HCT116 (cell line): ENCODE measurements at regions not wholly inside any gene's neighbourhood (a gene's known extent, or its start where the extent isn't known, plus 50 kb on each side); places are given as distances from the start of the nearest gene placed in this dataset.

Experiments used
- ATAC-seq: fragments of 200-7000 bp; cut with Tn5 transposase; 2 replicates; pipeline ENCODE4 v1.9.1; 2020; ENCODE audit warnings: mild to moderate bottlenecking, moderate library complexity
- BruUV-seq: library from RNA; stranded (reverse); fragments of 400-500 nt; replicated peaks from 2 replicates; lab custom pipeline; 2021; lab: Mats Ljungman, UMichigan
- CTCF ChIA-PET: fragments of 300-600 bp; sonication (Branson Sonifier 250); formaldehyde crosslinking; loops from one replicate; lab custom pipeline; 2021; ENCODE audit warnings: antibody characterized with exemption; lab: Charles Lee
- POLR2A ChIA-PET: fragments of 300-600, 350-600 bp; sonication (Branson Sonifier 250); formaldehyde crosslinking; loops from one replicate; lab custom pipeline; 2021; ENCODE audit warnings: antibody characterized with exemption; lab: Charles Lee
- RAD21 ChIA-PET, 2 experiments: fragments of 300-600 bp; sonication (Branson Sonifier 250); formaldehyde crosslinking; loops; one replicate each; lab custom pipeline; 2023; ENCODE audit warnings: low total read pairs in 2 of 2; ENCODE audit not compliant: uncharacterized antibody in 2 of 2, unreplicated experiment in 2 of 2, low non-redundant PET in 1 of 2; lab: Charles Lee
- DNase-seq: peaks from one replicate; pipeline ENCODE4 v3.0.0-alpha.2; 2010; ENCODE audit warnings: low read depth, low spot score
- H2AFZ ChIP-seq: fragments of 200-600 bp; shearing (Covaris generic), sonication (generic); 2 replicates; pipeline ENCODE4 v1.6.1; 2017; ENCODE audit warnings: low read depth, mixed run types, mixed read lengths, antibody characterized with exemption, low read length; ENCODE audit not compliant: poor library complexity, severe bottlenecking
- H3K27ac ChIP-seq: 2 replicates; pipeline ENCODE4 v1.5.1; 2012; ENCODE audit warnings: low read depth, low read length
- H3K27me3 ChIP-seq: fragments of 200-600 bp; sonication (generic); 2 replicates; pipeline ENCODE4 v1.6.1; 2016; ENCODE audit warnings: mixed run types, low read length, mixed read lengths; ENCODE audit not compliant: insufficient read depth
- H3K36me3 ChIP-seq, 2 experiments: fragments of 200-500 bp in 1 of 2; fragments of 200-600 bp in 1 of 2; sonication (Bioruptor generic) in 1 of 2; sonication (generic) in 1 of 2; 2 replicates each; pipeline versions ENCODE4 v1.5.1 to v1.6.1; 2014 to 2016; ENCODE audit warnings: low read length in 2 of 2, inconsistent platforms in 1 of 2, mixed read lengths in 1 of 2, mixed run types in 1 of 2; ENCODE audit not compliant: insufficient read depth in 2 of 2, control insufficient read depth in 1 of 2
- H3K4me1 ChIP-seq, 2 experiments: fragments of 200-600 bp in 1 of 2; sonication (generic) in 1 of 2; 2 replicates each; pipeline versions ENCODE4 v1.5.1 to v1.6.1; 2012 to 2017; ENCODE audit warnings: low read length in 2 of 2, inconsistent platforms in 1 of 2, mild to moderate bottlenecking in 1 of 2, mixed read lengths in 1 of 2, mixed run types in 1 of 2, moderate library complexity in 1 of 2; ENCODE audit not compliant: insufficient read depth in 2 of 2, control insufficient read depth in 1 of 2
- H3K4me2 ChIP-seq: fragments of 200-600 bp; sonication (generic); 2 replicates; pipeline ENCODE4 v1.6.1; 2017; ENCODE audit warnings: mixed run types, low read length, mixed read lengths
- H3K4me3 ChIP-seq, 2 experiments: fragments of 200-600 bp in 1 of 2; sonication (generic) in 1 of 2; replicated peaks in 1 of 2; 2 replicates each; pipeline ENCODE4 v1.5.1; 2011 to 2016; ENCODE audit warnings: low read length in 2 of 2, control low read depth in 1 of 2, low read depth in 1 of 2, mild to moderate bottlenecking in 1 of 2, mixed read lengths in 1 of 2, mixed run types in 1 of 2
- H3K79me2 ChIP-seq: fragments of 200-600 bp; sonication (generic); 2 replicates; pipeline ENCODE4 v1.6.1; 2017; ENCODE audit warnings: mild to moderate bottlenecking, mixed run types, low read length, moderate library complexity, mixed read lengths; ENCODE audit not compliant: insufficient read depth
- H3K9ac ChIP-seq: fragments of 200-600 bp; sonication (generic); 2 replicates; pipeline ENCODE4 v1.6.1; 2016; ENCODE audit warnings: low read length, mixed read lengths
- H3K9me2 ChIP-seq: fragments of 200-600 bp; sonication (generic), shearing (Covaris generic); 2 replicates; pipeline ENCODE4 v1.6.1; 2017; ENCODE audit warnings: mixed run types, mild to moderate bottlenecking, moderate library complexity; ENCODE audit not compliant: insufficient read depth
- H3K9me3 ChIP-seq, 2 experiments: fragments of 200-500 bp in 1 of 2; fragments of 200-600 bp in 1 of 2; sonication (Bioruptor generic) in 1 of 2; sonication (generic) in 1 of 2; 2 replicates each; pipeline ENCODE4 v1.6.1; 2014 to 2017; ENCODE audit warnings: low read length in 2 of 2, mixed read lengths in 2 of 2, inconsistent platforms in 1 of 2, low read depth in 1 of 2, mild to moderate bottlenecking in 1 of 2, mixed run types in 1 of 2, moderate library complexity in 1 of 2; ENCODE audit not compliant: control insufficient read depth in 1 of 2, insufficient read depth in 1 of 2
- H4K20me1 ChIP-seq: fragments of 200-600 bp; sonication (generic), shearing (Covaris generic); 2 replicates; pipeline ENCODE4 v1.6.1; 2017; ENCODE audit warnings: mixed run types, mild to moderate bottlenecking, moderate library complexity; ENCODE audit not compliant: insufficient read depth
- CBX3 ChIP-seq: IDR thresholded peaks from 2 replicates; pipeline ENCODE4 v1.6.1; 2012; ENCODE audit warnings: low read depth
- EGR1 ChIP-seq: IDR thresholded peaks from 2 replicates; pipeline ENCODE4 v1.6.1; 2012; ENCODE audit warnings: low read depth
- ELF1 ChIP-seq: IDR thresholded peaks from 2 replicates; pipeline ENCODE4 v1.6.1; 2012; ENCODE audit warnings: low read depth, borderline replicate concordance
- EZH2 ChIP-seq: fragments of 200-600 bp; sonication (generic); IDR thresholded peaks from 2 replicates; pipeline ENCODE4 v1.6.1; 2017; ENCODE audit warnings: antibody characterized with exemption, mixed run types
- EZH2phosphoT487 ChIP-seq: fragments of 200-600 bp; IDR thresholded peaks from 2 replicates; pipeline ENCODE4 v1.6.1; 2018; ENCODE audit warnings: antibody characterized with exemption, borderline replicate concordance
- JUND ChIP-seq: IDR thresholded peaks from 2 replicates; pipeline ENCODE4 v1.6.1; 2012
- POLR2AphosphoS5 ChIP-seq: IDR thresholded peaks from 2 replicates; pipeline ENCODE4 v1.6.1; 2011; ENCODE audit warnings: mild to moderate bottlenecking, low read depth, low read length, moderate library complexity
- SIN3A ChIP-seq: IDR thresholded peaks from 2 replicates; pipeline ENCODE4 v1.6.1; 2012; ENCODE audit warnings: low read depth
- SP1 ChIP-seq: IDR thresholded peaks from 2 replicates; pipeline ENCODE4 v1.6.1; 2012; ENCODE audit warnings: low read depth
- SRF ChIP-seq: IDR thresholded peaks from 2 replicates; pipeline ENCODE4 v1.6.1; 2012; ENCODE audit warnings: low read depth
- TCF7L2 ChIP-seq: IDR thresholded peaks from 2 replicates; pipeline ENCODE4 v1.7.0; 2011; ENCODE audit warnings: borderline replicate concordance, inconsistent platforms; ENCODE audit not compliant: insufficient read depth, insufficient read length; ENCODE audit errors: extremely low read depth
- ZNF274 ChIP-seq: fragments of 200-500 bp; sonication (Bioruptor generic); IDR thresholded peaks from 2 replicates; pipeline ENCODE4 v1.6.1; 2014; ENCODE audit warnings: mild to moderate bottlenecking, low read depth, low read length, inconsistent platforms
- intact Hi-C: fragments of 100-400 bp; cut with micrococcal nuclease; formaldehyde crosslinking; loops from 2 replicates; pipeline ENCODE4 v1.10.0; 2022
- TF ChIP-seq, protein P1 (sequence below): IDR thresholded peaks from 2 replicates; pipeline ENCODE4 v1.6.1; 2012
- TF ChIP-seq, protein P2 (sequence below): IDR thresholded peaks from 2 replicates; pipeline ENCODE4 v1.6.1; 2012; ENCODE audit warnings: low read depth
- TF ChIP-seq, protein P3 (sequence below): IDR thresholded peaks from 2 replicates; pipeline ENCODE4 v1.6.1; 2012
- TF ChIP-seq, protein P4 (sequence below), 3 experiments: fragments of 200-600 bp in 1 of 3; sonication (generic) in 1 of 3; IDR thresholded peaks in 2 of 3; conservative IDR thresholded peaks in 1 of 3; 2 replicates each; pipeline ENCODE4 v1.5.1; 2012 to 2017; ENCODE audit warnings: low read depth in 2 of 3, low read length in 2 of 3, antibody characterized with exemption in 1 of 3, borderline replicate concordance in 1 of 3, control low read depth in 1 of 3, mild to moderate bottlenecking in 1 of 3, mixed read lengths in 1 of 3, mixed run types in 1 of 3, moderate library complexity in 1 of 3; ENCODE audit not compliant: insufficient read depth in 1 of 3
- TF ChIP-seq, protein P5 (sequence below): IDR thresholded peaks from 2 replicates; pipeline ENCODE4 v1.6.1; 2011; ENCODE audit warnings: mild to moderate bottlenecking, low read length, moderate library complexity; ENCODE audit not compliant: insufficient replicate concordance; ENCODE audit errors: extremely low read depth

DNA sequence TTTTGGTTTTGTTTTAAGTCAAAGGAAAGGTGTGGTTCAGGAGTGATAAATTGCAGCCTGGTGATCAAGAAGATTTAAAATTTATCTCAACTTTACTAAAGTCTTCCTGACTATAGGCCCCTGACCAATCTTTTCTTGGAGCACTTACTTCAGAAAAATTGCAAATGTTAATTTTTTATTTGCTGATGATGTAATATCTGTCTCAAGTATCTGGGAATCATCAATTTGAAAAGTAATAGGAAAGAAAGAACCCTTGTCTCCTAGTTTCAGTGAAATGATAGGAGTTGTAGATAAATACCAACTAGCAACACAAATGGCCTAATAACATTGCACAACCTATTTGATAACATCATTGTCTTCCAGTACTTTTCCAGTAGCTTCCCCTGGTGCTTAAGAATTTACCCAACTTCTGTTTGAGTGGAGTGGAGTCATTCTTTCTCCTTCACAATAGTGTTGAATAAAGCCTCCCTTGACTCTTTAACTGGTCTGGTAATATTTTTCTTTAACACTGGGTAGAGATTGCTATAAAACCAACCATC, 648.3 kb upstream of the ADGRB3 start:
- Histone ChIP-seq H3K4me1 (no peaks in the 10 kb centered on the region), H3K79me2 (no peaks in the 10 kb centered on the region), H3K4me2 (no peak overlapping the region), H3K9me2 (no peaks in the 10 kb centered on the region), H3K9ac (no peak overlapping the region), H4K20me1 (no peaks in the 10 kb centered on the region), H3K36me3 (no peaks in the 10 kb centered on the region), H3K27ac (no peak overlapping the region), H2AFZ (no peak overlapping the region), H3K27me3 (no peaks in the 10 kb centered on the region), H3K4me3 (no peak overlapping the region), H3K9me3 (peaks cover 0 to 2% of the 10 kb centered on the region in 2 experiments; a peak in 2 of 4 replicates)
- ChIA-PET POLR2A (no interaction called here), CTCF (no interaction called here), RAD21 (no interaction called here)
- no TSS peak for BruUV-seq
- ATAC-seq (no peak), DNase-seq (no peak)
- intact Hi-C loops: no loop called here
- TF ChIP-seq SIN3A (no peak), EZH2 (no peak), ZNF274 (no peak), EZH2phosphoT487 (no peak), ELF1 (no peak), TCF7L2 (no peak), JUND (no peak), SRF (no peak), SP1 (no peak), POLR2AphosphoS5 (no peak), CBX3 (no peak), EGR1 (no peak)
- TF ChIP-seq, protein P1, sequence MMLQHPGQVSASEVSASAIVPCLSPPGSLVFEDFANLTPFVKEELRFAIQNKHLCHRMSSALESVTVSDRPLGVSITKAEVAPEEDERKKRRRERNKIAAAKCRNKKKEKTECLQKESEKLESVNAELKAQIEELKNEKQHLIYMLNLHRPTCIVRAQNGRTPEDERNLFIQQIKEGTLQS: no peak
- TF ChIP-seq, protein P2, sequence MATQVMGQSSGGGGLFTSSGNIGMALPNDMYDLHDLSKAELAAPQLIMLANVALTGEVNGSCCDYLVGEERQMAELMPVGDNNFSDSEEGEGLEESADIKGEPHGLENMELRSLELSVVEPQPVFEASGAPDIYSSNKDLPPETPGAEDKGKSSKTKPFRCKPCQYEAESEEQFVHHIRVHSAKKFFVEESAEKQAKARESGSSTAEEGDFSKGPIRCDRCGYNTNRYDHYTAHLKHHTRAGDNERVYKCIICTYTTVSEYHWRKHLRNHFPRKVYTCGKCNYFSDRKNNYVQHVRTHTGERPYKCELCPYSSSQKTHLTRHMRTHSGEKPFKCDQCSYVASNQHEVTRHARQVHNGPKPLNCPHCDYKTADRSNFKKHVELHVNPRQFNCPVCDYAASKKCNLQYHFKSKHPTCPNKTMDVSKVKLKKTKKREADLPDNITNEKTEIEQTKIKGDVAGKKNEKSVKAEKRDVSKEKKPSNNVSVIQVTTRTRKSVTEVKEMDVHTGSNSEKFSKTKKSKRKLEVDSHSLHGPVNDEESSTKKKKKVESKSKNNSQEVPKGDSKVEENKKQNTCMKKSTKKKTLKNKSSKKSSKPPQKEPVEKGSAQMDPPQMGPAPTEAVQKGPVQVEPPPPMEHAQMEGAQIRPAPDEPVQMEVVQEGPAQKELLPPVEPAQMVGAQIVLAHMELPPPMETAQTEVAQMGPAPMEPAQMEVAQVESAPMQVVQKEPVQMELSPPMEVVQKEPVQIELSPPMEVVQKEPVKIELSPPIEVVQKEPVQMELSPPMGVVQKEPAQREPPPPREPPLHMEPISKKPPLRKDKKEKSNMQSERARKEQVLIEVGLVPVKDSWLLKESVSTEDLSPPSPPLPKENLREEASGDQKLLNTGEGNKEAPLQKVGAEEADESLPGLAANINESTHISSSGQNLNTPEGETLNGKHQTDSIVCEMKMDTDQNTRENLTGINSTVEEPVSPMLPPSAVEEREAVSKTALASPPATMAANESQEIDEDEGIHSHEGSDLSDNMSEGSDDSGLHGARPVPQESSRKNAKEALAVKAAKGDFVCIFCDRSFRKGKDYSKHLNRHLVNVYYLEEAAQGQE: no peak
- TF ChIP-seq, protein P3, sequence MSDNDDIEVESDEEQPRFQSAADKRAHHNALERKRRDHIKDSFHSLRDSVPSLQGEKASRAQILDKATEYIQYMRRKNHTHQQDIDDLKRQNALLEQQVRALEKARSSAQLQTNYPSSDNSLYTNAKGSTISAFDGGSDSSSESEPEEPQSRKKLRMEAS: no peak
- TF ChIP-seq, protein P4, sequence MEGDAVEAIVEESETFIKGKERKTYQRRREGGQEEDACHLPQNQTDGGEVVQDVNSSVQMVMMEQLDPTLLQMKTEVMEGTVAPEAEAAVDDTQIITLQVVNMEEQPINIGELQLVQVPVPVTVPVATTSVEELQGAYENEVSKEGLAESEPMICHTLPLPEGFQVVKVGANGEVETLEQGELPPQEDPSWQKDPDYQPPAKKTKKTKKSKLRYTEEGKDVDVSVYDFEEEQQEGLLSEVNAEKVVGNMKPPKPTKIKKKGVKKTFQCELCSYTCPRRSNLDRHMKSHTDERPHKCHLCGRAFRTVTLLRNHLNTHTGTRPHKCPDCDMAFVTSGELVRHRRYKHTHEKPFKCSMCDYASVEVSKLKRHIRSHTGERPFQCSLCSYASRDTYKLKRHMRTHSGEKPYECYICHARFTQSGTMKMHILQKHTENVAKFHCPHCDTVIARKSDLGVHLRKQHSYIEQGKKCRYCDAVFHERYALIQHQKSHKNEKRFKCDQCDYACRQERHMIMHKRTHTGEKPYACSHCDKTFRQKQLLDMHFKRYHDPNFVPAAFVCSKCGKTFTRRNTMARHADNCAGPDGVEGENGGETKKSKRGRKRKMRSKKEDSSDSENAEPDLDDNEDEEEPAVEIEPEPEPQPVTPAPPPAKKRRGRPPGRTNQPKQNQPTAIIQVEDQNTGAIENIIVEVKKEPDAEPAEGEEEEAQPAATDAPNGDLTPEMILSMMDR (IDR thresholded peaks at IDR 0.05 in 2 of 3, conservative IDR thresholded peaks at IDR 0.05 in 1 of 3; ENCODE audit: borderline replicate concordance in 1 of 3, insufficient read depth in 1 of 3, low read depth in 2 of 3, low read length in 2 of 3): no peak
- TF ChIP-seq, protein P5, sequence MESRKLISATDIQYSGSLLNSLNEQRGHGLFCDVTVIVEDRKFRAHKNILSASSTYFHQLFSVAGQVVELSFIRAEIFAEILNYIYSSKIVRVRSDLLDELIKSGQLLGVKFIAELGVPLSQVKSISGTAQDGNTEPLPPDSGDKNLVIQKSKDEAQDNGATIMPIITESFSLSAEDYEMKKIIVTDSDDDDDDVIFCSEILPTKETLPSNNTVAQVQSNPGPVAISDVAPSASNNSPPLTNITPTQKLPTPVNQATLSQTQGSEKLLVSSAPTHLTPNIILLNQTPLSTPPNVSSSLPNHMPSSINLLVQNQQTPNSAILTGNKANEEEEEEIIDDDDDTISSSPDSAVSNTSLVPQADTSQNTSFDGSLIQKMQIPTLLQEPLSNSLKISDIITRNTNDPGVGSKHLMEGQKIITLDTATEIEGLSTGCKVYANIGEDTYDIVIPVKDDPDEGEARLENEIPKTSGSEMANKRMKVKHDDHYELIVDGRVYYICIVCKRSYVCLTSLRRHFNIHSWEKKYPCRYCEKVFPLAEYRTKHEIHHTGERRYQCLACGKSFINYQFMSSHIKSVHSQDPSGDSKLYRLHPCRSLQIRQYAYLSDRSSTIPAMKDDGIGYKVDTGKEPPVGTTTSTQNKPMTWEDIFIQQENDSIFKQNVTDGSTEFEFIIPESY: no peak
- TF ChIP-seq, all 23 proteins: peak for 0
